B cell (primary cell): ENCODE measurements at regions not wholly inside any gene's neighbourhood (a gene's known extent, or its start where the extent isn't known, plus 50 kb on each side); places are given as distances from the start of the nearest gene placed in this dataset.

ENCODE experiments used
- CTCF ChIP-seq: fragments of 200-600 bp; IDR thresholded peaks from one replicate; pipeline ENCODE4 v1.8.0; 2022; ENCODE audit warnings: antibody characterized with exemption, mild to moderate bottlenecking
- EZH2 ChIP-seq: IDR thresholded peaks from 2 replicates; pipeline ENCODE4 v1.6.1; 2012; ENCODE audit warnings: borderline replicate concordance, low read depth, mild to moderate bottlenecking, moderate library complexity, low read length; ENCODE audit not compliant: insufficient read depth, poor library complexity, severe bottlenecking

GRCh38 chr3:109679664-109680063 is 342.3 kb upstream of the DPPA4 start:
- TF ChIP-seq CTCF, result no peak
- TF ChIP-seq EZH2, result no peak
